ENCODE measurements at regions not wholly inside any gene's neighbourhood (a gene's known extent, or its start where the extent isn't known, plus 50 kb on each side); places are given as distances from the start of the nearest gene placed in this dataset.
A peak's percentile ranks its signal among the peaks of the same experiment; 100 is the strongest.

DNA sequence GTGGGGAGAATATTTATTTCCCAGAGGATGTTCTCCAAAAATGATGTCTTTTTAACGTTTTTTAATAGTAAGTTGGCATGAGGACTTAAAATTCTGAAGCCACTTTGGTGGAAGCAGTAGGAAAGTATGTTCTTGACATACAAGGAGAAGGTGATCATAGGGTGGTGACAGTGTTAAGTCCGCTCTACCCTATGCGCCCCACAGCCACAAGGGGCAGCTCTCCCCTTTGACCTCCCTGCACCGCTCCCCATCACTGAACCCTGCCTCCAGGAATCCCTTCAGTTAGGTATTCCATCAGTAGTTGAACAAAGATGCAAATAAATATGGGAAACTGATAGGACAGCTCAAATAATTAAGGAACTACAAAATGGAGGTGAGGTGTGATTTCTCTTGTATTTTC is 111.4 kb downstream of the PLEKHG1 start:
- WGBS: 89% methylated on average over 4 of the region's 4 CpGs
- intact Hi-C loops (cut with DNase I): no loop called here
- H3K9me3 ChIP-seq: no peaks in the 10 kb centered on the region
- TF ChIP-seq EP300 (IDR thresholded peaks at IDR 0.05) (no peak), POLR2A (IDR thresholded peaks at IDR 0.05; ENCODE audit: low read depth) (no peak), POLR2AphosphoS5 (IDR thresholded peaks at IDR 0.05) (no peak)
- TF ChIP-seq, protein P1, sequence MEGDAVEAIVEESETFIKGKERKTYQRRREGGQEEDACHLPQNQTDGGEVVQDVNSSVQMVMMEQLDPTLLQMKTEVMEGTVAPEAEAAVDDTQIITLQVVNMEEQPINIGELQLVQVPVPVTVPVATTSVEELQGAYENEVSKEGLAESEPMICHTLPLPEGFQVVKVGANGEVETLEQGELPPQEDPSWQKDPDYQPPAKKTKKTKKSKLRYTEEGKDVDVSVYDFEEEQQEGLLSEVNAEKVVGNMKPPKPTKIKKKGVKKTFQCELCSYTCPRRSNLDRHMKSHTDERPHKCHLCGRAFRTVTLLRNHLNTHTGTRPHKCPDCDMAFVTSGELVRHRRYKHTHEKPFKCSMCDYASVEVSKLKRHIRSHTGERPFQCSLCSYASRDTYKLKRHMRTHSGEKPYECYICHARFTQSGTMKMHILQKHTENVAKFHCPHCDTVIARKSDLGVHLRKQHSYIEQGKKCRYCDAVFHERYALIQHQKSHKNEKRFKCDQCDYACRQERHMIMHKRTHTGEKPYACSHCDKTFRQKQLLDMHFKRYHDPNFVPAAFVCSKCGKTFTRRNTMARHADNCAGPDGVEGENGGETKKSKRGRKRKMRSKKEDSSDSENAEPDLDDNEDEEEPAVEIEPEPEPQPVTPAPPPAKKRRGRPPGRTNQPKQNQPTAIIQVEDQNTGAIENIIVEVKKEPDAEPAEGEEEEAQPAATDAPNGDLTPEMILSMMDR (IDR thresholded peaks at IDR 0.05): no peak
- H3K27ac ChIP-seq (replicated peaks in 1 of 4): no peak overlapping the region
- DNase-seq (ENCODE audit: extremely low spot score): no peak
- H3K27me3 ChIP-seq: no peaks in the 10 kb centered on the region
- peaks cover 16 to 20% (median 18%) of the 10 kb centered on the region in 4 donors for H3K4me1 ChIP-seq
- no peak overlapping the region for H3K4me3 ChIP-seq
- no peaks in the 10 kb centered on the region for H3K36me3 ChIP-seq

DNA sequence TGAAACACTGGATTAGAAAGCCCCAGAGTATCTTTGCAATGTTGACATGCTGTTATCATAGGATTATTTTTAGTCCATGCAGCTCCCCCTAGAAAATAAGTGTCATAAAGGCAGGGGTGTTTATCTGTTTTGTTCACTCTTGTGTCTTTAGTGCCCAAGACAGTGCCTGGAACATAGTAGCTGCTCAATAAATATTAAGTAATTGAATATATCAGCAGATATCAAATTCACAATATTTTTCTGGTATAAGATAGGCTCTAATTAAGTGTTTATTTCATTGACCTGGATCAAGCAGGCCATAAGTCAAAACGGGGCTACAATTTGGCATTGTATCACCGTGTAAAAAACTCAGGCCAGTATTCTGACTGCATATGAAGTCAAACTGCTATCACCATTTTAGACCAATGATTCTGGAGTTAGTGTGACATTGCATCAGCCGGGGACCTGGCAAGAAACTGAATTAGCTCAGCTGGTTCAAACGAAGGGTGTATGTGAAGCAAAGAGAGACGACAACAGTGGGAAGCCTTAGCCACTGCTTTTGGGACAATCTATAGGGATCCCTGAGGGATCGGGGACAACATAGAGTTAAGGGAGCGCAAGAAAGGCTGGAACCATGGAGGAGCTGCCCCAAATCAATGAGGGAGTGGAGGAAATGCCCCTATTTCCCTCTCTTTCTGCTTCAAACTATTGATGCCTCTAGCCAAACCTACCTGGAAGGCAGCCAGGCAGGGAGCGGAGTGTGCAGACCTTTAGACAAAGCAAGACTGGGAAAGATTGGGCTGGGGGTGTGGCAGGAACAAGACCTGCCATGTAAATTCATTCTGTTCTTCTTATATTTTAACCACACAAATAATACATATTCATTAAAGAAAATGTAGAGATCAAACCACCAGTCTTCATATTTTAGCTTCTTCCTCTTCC is 112.2 kb downstream of the PLEKHG1 start:
- Histone ChIP-seq H3K4me3 (no peak overlapping the region), H3K27me3 (no peaks in the 10 kb centered on the region), H3K9me3 (no peaks in the 10 kb centered on the region), H3K27ac (replicated peaks in 1 of 4) (peak overlapping the region in 2 of 4 donors; percentile 28 to 38), H3K36me3 (no peaks in the 10 kb centered on the region), H3K4me1 (peaks cover 16 to 20% (median 18%) of the 10 kb centered on the region in 4 donors)
- WGBS: 54% methylated on average over 8 of the region's 8 CpGs
- no peak for DNase-seq (ENCODE audit: extremely low spot score)
- intact Hi-C loops (cut with DNase I): no loop called here
- TF ChIP-seq POLR2A (IDR thresholded peaks at IDR 0.05; ENCODE audit: low read depth) (no peak), POLR2AphosphoS5 (IDR thresholded peaks at IDR 0.05) (no peak), EP300 (IDR thresholded peaks at IDR 0.05) (no peak)
- TF ChIP-seq, protein P1 (IDR thresholded peaks at IDR 0.05): no peak

DNA sequence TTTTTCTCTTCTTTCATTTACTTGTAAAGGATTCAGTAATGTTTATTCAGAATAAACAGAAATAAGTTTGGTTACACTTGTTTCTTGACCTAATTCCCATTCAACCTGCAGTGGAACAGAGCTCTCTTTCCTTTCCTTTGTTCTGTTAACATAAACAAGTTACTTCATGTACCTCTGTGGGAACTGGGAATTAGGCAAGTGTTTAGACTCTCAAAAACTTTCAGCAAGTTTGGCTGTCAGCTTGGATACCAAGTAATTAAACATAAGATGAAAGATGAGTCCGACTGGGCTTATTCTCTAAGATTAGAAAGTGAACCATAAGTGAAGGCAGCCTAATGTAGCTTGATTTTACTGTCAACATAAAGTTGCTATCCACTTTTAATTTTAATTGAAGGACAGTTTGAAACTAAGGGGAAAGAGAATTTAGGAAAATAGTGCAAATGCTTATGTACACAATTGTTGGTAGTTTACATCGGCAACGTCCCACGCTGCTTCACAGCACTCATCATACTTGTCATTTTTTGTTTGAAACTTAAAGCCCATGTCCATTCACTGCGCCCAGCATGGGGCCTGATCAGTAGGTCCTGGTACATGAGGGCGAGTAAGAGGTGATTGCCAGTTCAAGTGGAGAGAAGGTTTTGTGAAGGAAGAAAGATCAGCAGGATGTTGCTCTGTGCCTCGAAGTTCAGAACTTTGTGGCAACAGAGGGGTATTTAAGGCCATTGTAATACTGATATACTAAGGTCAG is 113.0 kb downstream of the PLEKHG1 start:
- no peaks in the 10 kb centered on the region for H3K27me3 ChIP-seq
- 75% methylated on average over 7 of the region's 7 CpGs for WGBS
- intact Hi-C loops (cut with DNase I): no loop called here
- H3K36me3 ChIP-seq: no peaks in the 10 kb centered on the region
- DNase-seq (ENCODE audit: extremely low spot score): no peak
- H3K4me1 ChIP-seq: peaks cover 15 to 20% (median 18%) of the 10 kb centered on the region in 4 donors
- H3K4me3 ChIP-seq: no peak overlapping the region
- TF ChIP-seq EP300 (IDR thresholded peaks at IDR 0.05) (no peak), POLR2A (IDR thresholded peaks at IDR 0.05; ENCODE audit: low read depth) (no peak), POLR2AphosphoS5 (IDR thresholded peaks at IDR 0.05) (no peak)
- TF ChIP-seq, protein P1 (IDR thresholded peaks at IDR 0.05): no peak
- no peaks in the 10 kb centered on the region for H3K9me3 ChIP-seq
- peak overlapping the region in 1 of 4 donors; percentile 28 for H3K27ac ChIP-seq (replicated peaks in 1 of 4)

DNA sequence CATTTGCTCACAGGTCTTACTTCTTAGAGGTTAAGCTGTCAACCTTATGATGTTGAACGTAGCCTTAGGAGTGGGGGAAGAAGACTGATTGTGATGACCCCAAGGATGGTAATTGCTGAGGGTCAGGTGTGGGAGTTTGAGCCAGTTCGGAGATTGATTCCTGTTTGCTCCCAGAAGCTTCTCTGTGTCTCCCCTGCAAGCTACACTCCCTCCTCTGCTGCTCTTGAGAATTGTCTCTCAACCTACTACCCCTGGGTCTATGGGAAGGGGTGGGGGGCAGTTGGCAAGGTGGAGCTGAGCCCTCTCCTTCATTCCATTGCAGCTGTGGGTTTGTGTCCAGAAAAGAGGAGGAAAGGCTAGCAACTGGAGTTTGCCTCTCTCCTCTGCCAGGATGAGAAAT is 113.8 kb downstream of the PLEKHG1 start:
- no peak for DNase-seq (ENCODE audit: extremely low spot score)
- no peaks in the 10 kb centered on the region for H3K9me3 ChIP-seq
- no peaks in the 10 kb centered on the region for H3K36me3 ChIP-seq
- intact Hi-C loops (cut with DNase I): no loop called here
- TF ChIP-seq, protein P1 (IDR thresholded peaks at IDR 0.05): no peak
- TF ChIP-seq EP300 (IDR thresholded peaks at IDR 0.05) (no peak), POLR2AphosphoS5 (IDR thresholded peaks at IDR 0.05) (no peak), POLR2A (IDR thresholded peaks at IDR 0.05; ENCODE audit: low read depth) (no peak)
- WGBS: 100% methylated on average over 1 of the region's 2 CpGs
- H3K4me1 ChIP-seq: peaks cover 12 to 20% (median 18%) of the 10 kb centered on the region in 4 donors
- H3K27me3 ChIP-seq: no peaks in the 10 kb centered on the region
- no peak overlapping the region for H3K27ac ChIP-seq (replicated peaks in 1 of 4)
- H3K4me3 ChIP-seq: no peak overlapping the region
